HepG2 (cell line): ENCODE measurements at regions not wholly inside any gene's neighbourhood (a gene's known extent, or its start where the extent isn't known, plus 50 kb on each side); places are given as distances from the start of the nearest gene placed in this dataset.

Experiments
- ATRX ChIP-seq: sonication (generic); formaldehyde crosslinking; IDR thresholded peaks from 2 replicates; pipeline ENCODE4 v1.4.0; 2020; ENCODE audit warnings: missing genetic modification reagents, borderline replicate concordance
- CCAR2 ChIP-seq: fragments of 200-400 bp; formaldehyde crosslinking; optimal IDR thresholded peaks from 2 replicates; pipeline ENCODE3; 2018; ENCODE audit warnings: low read depth, mild to moderate bottlenecking, low read length, moderate library complexity
- CTCF ChIP-seq: sonication (generic); formaldehyde crosslinking; IDR thresholded peaks from 2 replicates; pipeline ENCODE4 v1.5.0; 2020; ENCODE audit warnings: mild to moderate bottlenecking, missing genetic modification reagents, moderate library complexity
- E2F1 ChIP-seq: sonication (generic); formaldehyde crosslinking; IDR thresholded peaks from 2 replicates; pipeline ENCODE4 v1.5.0; 2020; ENCODE audit warnings: missing genetic modification reagents
- FOSL2 ChIP-seq: sonication (generic); formaldehyde crosslinking; IDR thresholded peaks from 2 replicates; pipeline ENCODE4 v1.4.0; 2020; ENCODE audit warnings: missing genetic modification reagents
- JUND ChIP-seq: sonication (generic); formaldehyde crosslinking; IDR thresholded peaks from 2 replicates; pipeline ENCODE4 v1.8.0; 2022; ENCODE audit warnings: mild to moderate bottlenecking, missing genetic modification reagents
- MXI1 ChIP-seq: IDR thresholded peaks from 3 replicates; pipeline ENCODE4 v1.6.1; 2012; ENCODE audit warnings: low read depth, low read length, inconsistent platforms, borderline replicate concordance
- NCOA2 ChIP-seq: sonication (generic); formaldehyde crosslinking; IDR thresholded peaks from 2 replicates; pipeline ENCODE4 v1.8.0; 2022; ENCODE audit warnings: inconsistent platforms
- POLR2AphosphoS2 ChIP-seq: IDR thresholded peaks from 2 replicates; pipeline ENCODE4 v1.6.1; 2011; ENCODE audit warnings: low read depth, low read length, improper control_type of control experiment
- POLR2AphosphoS5 ChIP-seq: IDR thresholded peaks from 2 replicates; pipeline ENCODE4 v1.6.1; 2012; ENCODE audit warnings: low read depth, low read length
- UBTF ChIP-seq: sonication (generic); formaldehyde crosslinking; IDR thresholded peaks from 2 replicates; pipeline ENCODE4 v1.4.0; 2020; ENCODE audit warnings: mild to moderate bottlenecking, missing genetic modification reagents
- ZFP36 ChIP-seq: fragments of 150-350 bp; IDR thresholded peaks from 2 replicates; pipeline ENCODE4 v1.6.1; 2018; ENCODE audit warnings: borderline replicate concordance, low read length, low read depth; ENCODE audit not compliant: partially characterized antibody
- ZNF18 ChIP-seq: sonication (generic); formaldehyde crosslinking; IDR thresholded peaks from 2 replicates; pipeline ENCODE4 v1.8.0; 2022; ENCODE audit warnings: mild to moderate bottlenecking, missing genetic modification reagents; ENCODE audit not compliant: insufficient replicate concordance
- ZNF281 ChIP-seq: sonication (generic); formaldehyde crosslinking; IDR thresholded peaks from 2 replicates; pipeline ENCODE4 v1.4.0; 2020; ENCODE audit warnings: missing genetic modification reagents, borderline replicate concordance

GRCh38 chr2:239821694-239822075, 203.5 kb downstream of the NDUFA10 start:
- no peak for TF ChIP-seq ATRX
- no peak for TF ChIP-seq E2F1 (CRISPR knock-in tag)
- TF ChIP-seq POLR2AphosphoS5: no peak
- no peak for TF ChIP-seq NCOA2 (CRISPR knock-in tag)
- no peak for TF ChIP-seq POLR2AphosphoS2
- TF ChIP-seq FOSL2 (CRISPR knock-in tag): no peak
- TF ChIP-seq ZFP36: no peak
- no peak for TF ChIP-seq CTCF (CRISPR knock-in tag)
- no peak for TF ChIP-seq UBTF
- no peak for TF ChIP-seq MXI1
- no peak for TF ChIP-seq ZNF18 (CRISPR knock-in tag)
- no peak for TF ChIP-seq JUND (CRISPR knock-in tag)
- TF ChIP-seq CCAR2: no peak
- TF ChIP-seq ZNF281 (CRISPR knock-in tag): no peak
